GM23338 (cell line): ENCODE measurements at regions not wholly inside any gene's neighbourhood (a gene's known extent, or its start where the extent isn't known, plus 50 kb on each side); places are given as distances from the start of the nearest gene placed in this dataset.

Experiments used
- ATAC-seq: fragments of 200-7000 bp; cut with Tn5 transposase; 3 replicates; pipeline ENCODE4 v1.9.1; 2020
- DNase-seq: peaks from one replicate; pipeline ENCODE4 v3.0.0-alpha.2; 2015; ENCODE audit warnings: low spot score
- H2AFZ ChIP-seq: fragments of 200-600 bp; sonication (generic); 2 replicates; pipeline ENCODE4 v1.8.0; 2016; ENCODE audit warnings: antibody characterized with exemption, mild to moderate bottlenecking, moderate library complexity
- H3F3A ChIP-seq: fragments of 200-600 bp; sonication (generic); replicated peaks from 2 replicates; pipeline ENCODE4 v1.8.0; 2017; ENCODE audit warnings: antibody characterized with exemption, mixed run types, low read depth
- H3K27ac ChIP-seq: fragments of 200-600 bp; sonication (generic); 2 replicates; pipeline ENCODE4 v1.6.1; 2016; ENCODE audit warnings: low read depth
- H3K27me3 ChIP-seq: fragments of 200-600 bp; sonication (generic); 2 replicates; pipeline ENCODE4 v1.8.0; 2016; ENCODE audit warnings: mild to moderate bottlenecking, mixed run types, moderate library complexity; ENCODE audit not compliant: insufficient read depth
- H3K36me3 ChIP-seq: fragments of 200-600 bp; sonication (generic); 2 replicates; pipeline ENCODE4 v1.8.0; 2016; ENCODE audit warnings: mild to moderate bottlenecking; ENCODE audit not compliant: insufficient read depth
- H3K4me1 ChIP-seq: fragments of 200-600 bp; sonication (generic); 2 replicates; pipeline ENCODE4 v1.8.0; 2016; ENCODE audit warnings: mild to moderate bottlenecking, moderate library complexity; ENCODE audit not compliant: insufficient read depth
- H3K4me2 ChIP-seq: fragments of 200-600 bp; sonication (generic); 2 replicates; pipeline ENCODE4 v1.7.1; 2017; ENCODE audit warnings: mixed run types
- H3K4me3 ChIP-seq: fragments of 200-600 bp; sonication (generic); 2 replicates; pipeline ENCODE4 v1.6.1; 2016; ENCODE audit warnings: mixed run types
- H3K79me2 ChIP-seq: fragments of 200-600 bp; sonication (generic); replicated peaks from 2 replicates; pipeline ENCODE4 v1.8.0; 2017; ENCODE audit warnings: mild to moderate bottlenecking; ENCODE audit not compliant: insufficient read depth
- H3K9me2 ChIP-seq: fragments of 200-600 bp; sonication (generic); 2 replicates; pipeline ENCODE4 v1.8.0; 2017; ENCODE audit not compliant: insufficient read depth
- H4K20me1 ChIP-seq: fragments of 200-600 bp; sonication (generic); replicated peaks from 2 replicates; pipeline ENCODE4 v1.8.0; 2017; ENCODE audit warnings: mild to moderate bottlenecking; ENCODE audit not compliant: insufficient read depth
- H3K27ac Mint-ChIP-seq: 2 replicates; pipeline ENCODE4 v1.8.0; 2020; ENCODE audit warnings: inconsistent platforms, mild to moderate bottlenecking, moderate library complexity, mixed read lengths
- H3K27me3 Mint-ChIP-seq: 3 replicates; pipeline ENCODE4 v1.8.0; 2022; ENCODE audit warnings: low read depth, mild to moderate bottlenecking, moderate library complexity, mixed read lengths, inconsistent platforms; ENCODE audit not compliant: insufficient read depth, poor library complexity
- H3K36me3 Mint-ChIP-seq: 3 replicates; pipeline ENCODE4 v1.8.0; 2021; ENCODE audit warnings: low read depth, mild to moderate bottlenecking, inconsistent platforms, moderate library complexity, mixed read lengths
- H3K4me1 Mint-ChIP-seq: 3 replicates; pipeline ENCODE4 v1.8.0; 2020; ENCODE audit warnings: mild to moderate bottlenecking, inconsistent platforms, mixed read lengths
- H3K4me3 Mint-ChIP-seq: 3 replicates; pipeline ENCODE4 v1.8.0; 2021; ENCODE audit warnings: moderate library complexity, mild to moderate bottlenecking, inconsistent platforms, mixed read lengths
- H3K9me3 Mint-ChIP-seq: 3 replicates; pipeline ENCODE4 v1.8.0; 2020; ENCODE audit warnings: moderate library complexity, mild to moderate bottlenecking, inconsistent platforms, mixed read lengths
- EZH2phosphoT487 ChIP-seq: fragments of 200-600 bp; sonication (generic); IDR thresholded peaks from one replicate; pipeline ENCODE4 v1.8.1; 2018; ENCODE audit warnings: antibody characterized with exemption; ENCODE audit not compliant: unreplicated experiment
- JUNB ChIP-seq: IDR thresholded peaks from one replicate; pipeline ENCODE4 v1.6.1; 2016; ENCODE audit warnings: antibody characterized with exemption; ENCODE audit not compliant: unreplicated experiment
- POLR2AphosphoS5 ChIP-seq: IDR thresholded peaks from 2 replicates; pipeline ENCODE4 v1.6.1; 2016; ENCODE audit warnings: antibody characterized with exemption, low read depth
- STAT1 ChIP-seq: IDR thresholded peaks from one replicate; pipeline ENCODE4 v1.6.1; 2016; ENCODE audit warnings: antibody characterized with exemption; ENCODE audit not compliant: unreplicated experiment
- ZNF114 ChIP-seq: fragments of 250-450 bp; sonication (Bioruptor Pico); IDR thresholded peaks from 2 replicates; pipeline ENCODE4 v1.5.0; 2020; ENCODE audit warnings: mild to moderate bottlenecking, moderate library complexity
- ZNF331 ChIP-seq: fragments of 250-450 bp; sonication (Bioruptor Pico); IDR thresholded peaks from 2 replicates; pipeline ENCODE4 v1.5.0; 2020; ENCODE audit warnings: low read depth, mild to moderate bottlenecking, moderate library complexity
- TF ChIP-seq, protein P1 (sequence below): fragments of 250-450 bp; sonication (Bioruptor Pico); IDR thresholded peaks from 2 replicates; pipeline ENCODE4 v1.5.0; 2020; ENCODE audit warnings: mild to moderate bottlenecking, moderate library complexity
- TF ChIP-seq, protein P2 (sequence below), 2 experiments: fragments of 200-600 bp in 1 of 2; sonication (generic) in 1 of 2; conservative IDR thresholded peaks; 2 replicates each; pipeline versions ENCODE4 v1.5.1 to v1.6.1; 2016 to 2017; ENCODE audit warnings: antibody characterized with exemption in 2 of 2, low read depth in 2 of 2, mild to moderate bottlenecking in 2 of 2, moderate library complexity in 1 of 2
- TF ChIP-seq, protein P3 (sequence below): IDR thresholded peaks from one replicate; pipeline ENCODE4 v1.6.1; 2018; ENCODE audit warnings: antibody characterized with exemption; ENCODE audit not compliant: unreplicated experiment

DNA sequence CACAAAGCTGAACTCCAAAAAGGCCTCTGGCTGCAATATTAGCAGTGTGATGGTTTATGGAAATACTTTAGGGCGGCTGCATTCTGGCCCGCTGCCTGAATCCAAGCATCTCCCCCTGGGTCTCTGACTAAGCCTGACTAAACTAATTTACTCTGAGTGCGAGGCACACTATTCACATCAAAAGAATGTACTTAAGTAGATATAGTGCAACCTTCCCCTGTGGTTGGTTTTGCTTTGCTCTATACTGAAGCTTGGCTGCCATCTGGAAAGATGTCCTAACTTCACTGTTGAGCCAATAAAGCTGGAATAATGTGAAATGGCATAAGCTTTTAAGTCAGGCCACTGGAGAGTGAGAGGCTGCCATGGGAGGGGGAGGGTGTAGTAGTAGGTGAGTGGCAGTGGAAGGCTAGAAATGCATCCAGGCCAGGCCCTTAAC is 321.6 kb downstream of the AASDHPPT start:
- H2AFZ ChIP-seq = 0 out of 2 replicates have a peak overlapping the region, but pooled peaks have one; percentile 56
- H3K4me3 Mint-ChIP-seq = no peak overlapping the region
- no peaks in the 10 kb centered on the region for H3F3A ChIP-seq
- H3K27ac ChIP-seq = no peak overlapping the region
- TF ChIP-seq, protein P1, sequence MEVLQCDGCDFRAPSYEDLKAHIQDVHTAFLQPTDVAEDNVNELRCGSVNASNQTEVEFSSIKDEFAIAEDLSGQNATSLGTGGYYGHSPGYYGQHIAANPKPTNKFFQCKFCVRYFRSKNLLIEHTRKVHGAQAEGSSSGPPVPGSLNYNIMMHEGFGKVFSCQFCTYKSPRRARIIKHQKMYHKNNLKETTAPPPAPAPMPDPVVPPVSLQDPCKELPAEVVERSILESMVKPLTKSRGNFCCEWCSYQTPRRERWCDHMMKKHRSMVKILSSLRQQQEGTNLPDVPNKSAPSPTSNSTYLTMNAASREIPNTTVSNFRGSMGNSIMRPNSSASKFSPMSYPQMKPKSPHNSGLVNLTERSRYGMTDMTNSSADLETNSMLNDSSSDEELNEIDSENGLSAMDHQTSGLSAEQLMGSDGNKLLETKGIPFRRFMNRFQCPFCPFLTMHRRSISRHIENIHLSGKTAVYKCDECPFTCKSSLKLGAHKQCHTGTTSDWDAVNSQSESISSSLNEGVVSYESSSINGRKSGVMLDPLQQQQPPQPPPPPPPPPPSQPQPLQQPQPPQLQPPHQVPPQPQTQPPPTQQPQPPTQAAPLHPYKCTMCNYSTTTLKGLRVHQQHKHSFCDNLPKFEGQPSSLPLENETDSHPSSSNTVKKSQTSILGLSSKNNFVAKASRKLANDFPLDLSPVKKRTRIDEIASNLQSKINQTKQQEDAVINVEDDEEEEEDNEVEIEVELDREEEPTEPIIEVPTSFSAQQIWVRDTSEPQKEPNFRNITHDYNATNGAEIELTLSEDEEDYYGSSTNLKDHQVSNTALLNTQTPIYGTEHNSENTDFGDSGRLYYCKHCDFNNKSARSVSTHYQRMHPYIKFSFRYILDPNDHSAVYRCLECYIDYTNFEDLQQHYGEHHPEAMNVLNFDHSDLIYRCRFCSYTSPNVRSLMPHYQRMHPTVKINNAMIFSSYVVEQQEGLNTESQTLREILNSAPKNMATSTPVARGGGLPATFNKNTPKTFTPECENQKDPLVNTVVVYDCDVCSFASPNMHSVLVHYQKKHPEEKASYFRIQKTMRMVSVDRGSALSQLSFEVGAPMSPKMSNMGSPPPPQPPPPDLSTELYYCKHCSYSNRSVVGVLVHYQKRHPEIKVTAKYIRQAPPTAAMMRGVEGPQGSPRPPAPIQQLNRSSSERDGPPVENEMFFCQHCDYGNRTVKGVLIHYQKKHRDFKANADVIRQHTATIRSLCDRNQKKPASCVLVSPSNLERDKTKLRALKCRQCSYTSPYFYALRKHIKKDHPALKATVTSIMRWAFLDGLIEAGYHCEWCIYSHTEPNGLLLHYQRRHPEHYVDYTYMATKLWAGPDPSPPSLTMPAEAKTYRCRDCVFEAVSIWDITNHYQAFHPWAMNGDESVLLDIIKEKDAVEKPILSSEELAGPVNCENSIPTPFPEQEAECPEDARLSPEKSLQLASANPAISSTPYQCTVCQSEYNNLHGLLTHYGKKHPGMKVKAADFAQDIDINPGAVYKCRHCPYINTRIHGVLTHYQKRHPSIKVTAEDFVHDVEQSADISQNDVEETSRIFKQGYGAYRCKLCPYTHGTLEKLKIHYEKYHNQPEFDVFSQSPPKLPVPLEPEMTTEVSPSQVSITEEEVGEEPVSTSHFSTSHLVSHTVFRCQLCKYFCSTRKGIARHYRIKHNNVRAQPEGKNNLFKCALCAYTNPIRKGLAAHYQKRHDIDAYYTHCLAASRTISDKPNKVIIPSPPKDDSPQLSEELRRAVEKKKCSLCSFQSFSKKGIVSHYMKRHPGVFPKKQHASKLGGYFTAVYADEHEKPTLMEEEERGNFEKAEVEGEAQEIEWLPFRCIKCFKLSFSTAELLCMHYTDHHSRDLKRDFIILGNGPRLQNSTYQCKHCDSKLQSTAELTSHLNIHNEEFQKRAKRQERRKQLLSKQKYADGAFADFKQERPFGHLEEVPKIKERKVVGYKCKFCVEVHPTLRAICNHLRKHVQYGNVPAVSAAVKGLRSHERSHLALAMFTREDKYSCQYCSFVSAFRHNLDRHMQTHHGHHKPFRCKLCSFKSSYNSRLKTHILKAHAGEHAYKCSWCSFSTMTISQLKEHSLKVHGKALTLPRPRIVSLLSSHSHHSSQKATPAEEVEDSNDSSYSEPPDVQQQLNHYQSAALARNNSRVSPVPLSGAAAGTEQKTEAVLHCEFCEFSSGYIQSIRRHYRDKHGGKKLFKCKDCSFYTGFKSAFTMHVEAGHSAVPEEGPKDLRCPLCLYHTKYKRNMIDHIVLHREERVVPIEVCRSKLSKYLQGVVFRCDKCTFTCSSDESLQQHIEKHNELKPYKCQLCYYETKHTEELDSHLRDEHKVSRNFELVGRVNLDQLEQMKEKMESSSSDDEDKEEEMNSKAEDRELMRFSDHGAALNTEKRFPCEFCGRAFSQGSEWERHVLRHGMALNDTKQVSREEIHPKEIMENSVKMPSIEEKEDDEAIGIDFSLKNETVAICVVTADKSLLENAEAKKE (CRISPR knock-in tag) = no peak
- TF ChIP-seq ZNF114 (no peak), STAT1 (no peak), EZH2phosphoT487 (no peak), JUNB (no peak), ZNF331 (CRISPR knock-in tag) (no peak), POLR2AphosphoS5 (no peak)
- TF ChIP-seq, protein P2, sequence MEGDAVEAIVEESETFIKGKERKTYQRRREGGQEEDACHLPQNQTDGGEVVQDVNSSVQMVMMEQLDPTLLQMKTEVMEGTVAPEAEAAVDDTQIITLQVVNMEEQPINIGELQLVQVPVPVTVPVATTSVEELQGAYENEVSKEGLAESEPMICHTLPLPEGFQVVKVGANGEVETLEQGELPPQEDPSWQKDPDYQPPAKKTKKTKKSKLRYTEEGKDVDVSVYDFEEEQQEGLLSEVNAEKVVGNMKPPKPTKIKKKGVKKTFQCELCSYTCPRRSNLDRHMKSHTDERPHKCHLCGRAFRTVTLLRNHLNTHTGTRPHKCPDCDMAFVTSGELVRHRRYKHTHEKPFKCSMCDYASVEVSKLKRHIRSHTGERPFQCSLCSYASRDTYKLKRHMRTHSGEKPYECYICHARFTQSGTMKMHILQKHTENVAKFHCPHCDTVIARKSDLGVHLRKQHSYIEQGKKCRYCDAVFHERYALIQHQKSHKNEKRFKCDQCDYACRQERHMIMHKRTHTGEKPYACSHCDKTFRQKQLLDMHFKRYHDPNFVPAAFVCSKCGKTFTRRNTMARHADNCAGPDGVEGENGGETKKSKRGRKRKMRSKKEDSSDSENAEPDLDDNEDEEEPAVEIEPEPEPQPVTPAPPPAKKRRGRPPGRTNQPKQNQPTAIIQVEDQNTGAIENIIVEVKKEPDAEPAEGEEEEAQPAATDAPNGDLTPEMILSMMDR (conservative IDR thresholded peaks at IDR 0.05; ENCODE audit: low read depth in 2 of 2) = no peak
- TF ChIP-seq, protein P3, sequence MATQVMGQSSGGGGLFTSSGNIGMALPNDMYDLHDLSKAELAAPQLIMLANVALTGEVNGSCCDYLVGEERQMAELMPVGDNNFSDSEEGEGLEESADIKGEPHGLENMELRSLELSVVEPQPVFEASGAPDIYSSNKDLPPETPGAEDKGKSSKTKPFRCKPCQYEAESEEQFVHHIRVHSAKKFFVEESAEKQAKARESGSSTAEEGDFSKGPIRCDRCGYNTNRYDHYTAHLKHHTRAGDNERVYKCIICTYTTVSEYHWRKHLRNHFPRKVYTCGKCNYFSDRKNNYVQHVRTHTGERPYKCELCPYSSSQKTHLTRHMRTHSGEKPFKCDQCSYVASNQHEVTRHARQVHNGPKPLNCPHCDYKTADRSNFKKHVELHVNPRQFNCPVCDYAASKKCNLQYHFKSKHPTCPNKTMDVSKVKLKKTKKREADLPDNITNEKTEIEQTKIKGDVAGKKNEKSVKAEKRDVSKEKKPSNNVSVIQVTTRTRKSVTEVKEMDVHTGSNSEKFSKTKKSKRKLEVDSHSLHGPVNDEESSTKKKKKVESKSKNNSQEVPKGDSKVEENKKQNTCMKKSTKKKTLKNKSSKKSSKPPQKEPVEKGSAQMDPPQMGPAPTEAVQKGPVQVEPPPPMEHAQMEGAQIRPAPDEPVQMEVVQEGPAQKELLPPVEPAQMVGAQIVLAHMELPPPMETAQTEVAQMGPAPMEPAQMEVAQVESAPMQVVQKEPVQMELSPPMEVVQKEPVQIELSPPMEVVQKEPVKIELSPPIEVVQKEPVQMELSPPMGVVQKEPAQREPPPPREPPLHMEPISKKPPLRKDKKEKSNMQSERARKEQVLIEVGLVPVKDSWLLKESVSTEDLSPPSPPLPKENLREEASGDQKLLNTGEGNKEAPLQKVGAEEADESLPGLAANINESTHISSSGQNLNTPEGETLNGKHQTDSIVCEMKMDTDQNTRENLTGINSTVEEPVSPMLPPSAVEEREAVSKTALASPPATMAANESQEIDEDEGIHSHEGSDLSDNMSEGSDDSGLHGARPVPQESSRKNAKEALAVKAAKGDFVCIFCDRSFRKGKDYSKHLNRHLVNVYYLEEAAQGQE = no peak
- H3K27ac Mint-ChIP-seq = no peak overlapping the region
- ATAC-seq = no peak
- peaks cover 22% of the 10 kb centered on the region for H3K9me3 Mint-ChIP-seq
- peaks cover 21% of the 10 kb centered on the region for H3K36me3 Mint-ChIP-seq
- no peaks in the 10 kb centered on the region for H3K27me3 ChIP-seq
- no peaks in the 10 kb centered on the region for H4K20me1 ChIP-seq
- H3K36me3 ChIP-seq = peaks cover 5% of the 10 kb centered on the region; the same call in 1 of the 2 replicates
- no peaks in the 10 kb centered on the region; the same call in 2 of the 3 replicates for H3K4me1 Mint-ChIP-seq
- H3K4me1 ChIP-seq = no peaks in the 10 kb centered on the region
- no peaks in the 10 kb centered on the region for H3K27me3 Mint-ChIP-seq
- H3K4me2 ChIP-seq = no peak overlapping the region
- no peaks in the 10 kb centered on the region for H3K79me2 ChIP-seq
- DNase-seq = no peak
- H3K9me2 ChIP-seq = 0 out of 2 replicates have a peak, but pooled peaks cover 4% of the 10 kb centered on the region
- no peak overlapping the region for H3K4me3 ChIP-seq
